ENCODE measurements at regions not wholly inside any gene's neighbourhood (a gene's known extent, or its start where the extent isn't known, plus 50 kb on each side); places are given as distances from the start of the nearest gene placed in this dataset.
"Not testable (repeated sequence)": the region's sequence is repeated elsewhere in the genome, so short reads cannot be mapped to it uniquely, and the experiment has no call there.

DNA sequence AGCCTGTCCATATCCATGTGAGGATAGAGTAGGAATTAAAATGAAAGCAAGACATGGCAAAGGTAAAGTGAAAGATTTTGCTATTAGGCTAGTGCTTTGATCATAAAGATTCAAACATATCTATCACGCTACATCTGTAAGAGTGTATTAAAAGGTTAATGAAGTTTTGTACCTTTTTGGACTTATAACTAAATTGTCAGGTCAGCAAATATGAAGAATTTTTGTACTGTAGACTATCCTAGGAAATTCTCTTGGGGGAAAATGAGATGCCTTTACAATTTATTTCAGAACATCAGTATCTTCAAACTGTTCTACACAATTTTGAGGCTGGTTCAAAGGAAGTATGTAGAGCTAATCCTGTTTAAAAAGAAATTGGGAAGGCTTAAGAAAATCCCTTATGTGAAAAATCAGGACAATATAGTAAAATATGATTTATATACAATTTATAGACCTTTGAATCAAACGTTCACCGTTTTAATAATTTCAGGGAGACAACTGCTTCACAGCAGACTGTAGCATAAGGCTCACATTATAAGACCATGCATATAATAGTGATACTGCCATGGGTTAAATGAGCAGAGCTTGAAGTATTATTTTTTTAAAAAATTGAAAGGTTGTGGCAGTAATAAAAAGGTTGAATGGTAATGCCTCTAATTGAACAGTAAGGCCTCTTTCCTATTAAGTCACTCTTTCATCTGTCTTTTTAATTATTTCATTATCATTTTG lies 639.5 kb upstream of the ARRDC3 start:
- TF ChIP-seq, protein P1, sequence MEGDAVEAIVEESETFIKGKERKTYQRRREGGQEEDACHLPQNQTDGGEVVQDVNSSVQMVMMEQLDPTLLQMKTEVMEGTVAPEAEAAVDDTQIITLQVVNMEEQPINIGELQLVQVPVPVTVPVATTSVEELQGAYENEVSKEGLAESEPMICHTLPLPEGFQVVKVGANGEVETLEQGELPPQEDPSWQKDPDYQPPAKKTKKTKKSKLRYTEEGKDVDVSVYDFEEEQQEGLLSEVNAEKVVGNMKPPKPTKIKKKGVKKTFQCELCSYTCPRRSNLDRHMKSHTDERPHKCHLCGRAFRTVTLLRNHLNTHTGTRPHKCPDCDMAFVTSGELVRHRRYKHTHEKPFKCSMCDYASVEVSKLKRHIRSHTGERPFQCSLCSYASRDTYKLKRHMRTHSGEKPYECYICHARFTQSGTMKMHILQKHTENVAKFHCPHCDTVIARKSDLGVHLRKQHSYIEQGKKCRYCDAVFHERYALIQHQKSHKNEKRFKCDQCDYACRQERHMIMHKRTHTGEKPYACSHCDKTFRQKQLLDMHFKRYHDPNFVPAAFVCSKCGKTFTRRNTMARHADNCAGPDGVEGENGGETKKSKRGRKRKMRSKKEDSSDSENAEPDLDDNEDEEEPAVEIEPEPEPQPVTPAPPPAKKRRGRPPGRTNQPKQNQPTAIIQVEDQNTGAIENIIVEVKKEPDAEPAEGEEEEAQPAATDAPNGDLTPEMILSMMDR (IDR thresholded peaks at IDR 0.05 in 4 of 5, conservative IDR thresholded peaks at IDR 0.05 in 1 of 5): no peak
- no peak for TF ChIP-seq POLR2A (IDR thresholded peaks at IDR 0.05)
- no peaks in the 10 kb centered on the region for H3K27me3 ChIP-seq
- intact Hi-C loops (cut with DNase I; ENCODE audit: low total_unique reads) (no loop called here), in situ Hi-C loops (cut with MboI; ENCODE audit: low sequenced_read_pairs in 4 of 4) (no loop called here)
- no peak for ATAC-seq
- no peaks in the 10 kb centered on the region for H3K4me1 ChIP-seq
- no peak overlapping the region for H3K27ac ChIP-seq
- no peak for DNase-seq
- no peak overlapping the region for H3K4me3 ChIP-seq
- no peaks in the 10 kb centered on the region for H3K36me3 ChIP-seq
- H3K9me3 ChIP-seq: no peaks in the 10 kb centered on the region

DNA sequence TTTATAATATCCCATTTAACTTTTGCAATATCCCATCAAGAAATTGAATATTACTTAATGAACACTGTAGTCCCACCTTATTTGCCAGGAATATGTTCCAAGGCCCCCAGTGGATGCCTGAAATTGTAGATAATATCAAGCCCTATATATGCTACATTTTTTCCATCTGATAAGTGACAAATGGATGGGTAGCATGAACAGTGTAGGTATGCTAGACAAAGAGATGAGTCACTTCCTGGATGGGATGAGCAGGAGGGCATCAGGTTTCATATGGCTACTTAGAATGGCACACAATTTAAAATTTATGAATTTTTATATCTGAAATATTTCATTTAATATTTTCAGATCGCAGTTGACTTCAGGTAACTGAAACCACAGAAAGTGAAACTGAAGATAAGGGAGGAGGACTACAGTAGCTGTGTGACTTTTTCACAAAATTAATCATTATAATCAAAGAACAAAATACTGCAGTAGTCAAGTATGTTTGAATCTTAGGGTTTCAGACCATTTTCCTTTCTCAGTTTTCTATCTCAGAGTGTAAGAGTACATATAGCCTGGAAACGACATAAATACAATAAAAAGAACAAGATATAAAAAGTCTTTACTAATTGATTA lies 636.4 kb upstream of the ARRDC3 start:
- TF ChIP-seq, protein P1 (IDR thresholded peaks at IDR 0.05 in 4 of 5, conservative IDR thresholded peaks at IDR 0.05 in 1 of 5): no peak
- TF ChIP-seq POLR2A (IDR thresholded peaks at IDR 0.05): no peak
- in situ Hi-C loops (cut with MboI; ENCODE audit: low sequenced_read_pairs in 4 of 4): no loop called here
- H3K9me3 ChIP-seq: no peaks in the 10 kb centered on the region

DNA sequence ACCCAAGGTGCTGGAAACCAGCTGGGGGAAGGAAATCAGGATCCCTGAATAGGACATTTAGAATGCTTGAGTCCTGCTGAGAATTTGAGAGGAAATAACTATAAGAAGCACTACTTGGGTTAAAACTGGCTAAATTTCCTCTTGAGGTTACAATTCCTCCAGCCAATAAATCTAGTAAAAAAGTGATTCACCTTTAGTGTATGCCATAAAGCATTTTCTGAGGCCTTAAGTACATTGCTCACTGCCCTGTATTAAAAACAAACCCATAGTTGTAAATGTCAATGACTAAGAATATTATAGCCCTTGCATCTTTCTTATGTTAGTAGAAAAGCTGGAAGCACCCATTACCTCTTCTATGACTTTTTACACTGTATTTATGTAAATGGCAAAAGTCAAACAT lies 634.7 kb upstream of the ARRDC3 start:
- no peak for ATAC-seq

More for the DNA sequence above, 636.4 kb upstream of the ARRDC3 start:
- Histone ChIP-seq H3K4me3 (no peak overlapping the region), H3K27ac (no peak overlapping the region), H3K27me3 (no peaks in the 10 kb centered on the region), H3K36me3 (no peaks in the 10 kb centered on the region), H3K4me1 (no peaks in the 10 kb centered on the region)
- intact Hi-C loops (cut with DNase I; ENCODE audit: low total_unique reads): no loop called here
- DNase-seq: no peak
- ATAC-seq: no peak

DNA sequence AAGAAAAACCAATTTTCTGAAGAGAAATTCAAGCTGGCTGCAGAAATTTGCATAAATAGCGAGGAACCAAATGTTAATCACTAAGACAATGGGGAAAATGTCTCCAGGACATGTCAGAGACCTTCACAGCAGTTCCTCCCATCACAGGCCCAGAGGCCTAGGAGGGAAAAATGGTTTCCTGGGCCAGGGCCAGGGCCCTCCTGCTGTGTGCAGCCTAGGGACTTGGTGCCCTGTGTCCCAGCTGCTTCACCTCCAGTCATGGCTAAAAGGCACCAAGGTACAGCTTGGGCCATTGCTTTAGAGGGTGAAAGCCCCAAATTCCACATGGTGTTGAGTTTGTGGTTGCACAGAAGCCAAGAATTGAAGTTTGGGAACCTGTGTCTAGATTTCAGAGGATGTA lies 628.7 kb upstream of the ARRDC3 start:
- ATAC-seq; in situ Hi-C loops (cut with MboI; ENCODE audit: low sequenced_read_pairs in 4 of 4); H3K4me3 ChIP-seq; H3K9me3 ChIP-seq; H3K4me1 ChIP-seq; DNase-seq; H3K27me3 ChIP-seq; intact Hi-C loops (cut with DNase I; ENCODE audit: low total_unique reads); H3K36me3 ChIP-seq; H3K27ac ChIP-seq: not testable (repeated sequence)

More for the DNA sequence above, 634.7 kb upstream of the ARRDC3 start:
- intact Hi-C loops (cut with DNase I; ENCODE audit: low total_unique reads): no loop called here
- H3K4me1 ChIP-seq: no peaks in the 10 kb centered on the region
- no peaks in the 10 kb centered on the region for H3K9me3 ChIP-seq
- no peaks in the 10 kb centered on the region for H3K36me3 ChIP-seq
- TF ChIP-seq, protein P1 (IDR thresholded peaks at IDR 0.05 in 4 of 5, conservative IDR thresholded peaks at IDR 0.05 in 1 of 5): no peak
- no peak for TF ChIP-seq POLR2A (IDR thresholded peaks at IDR 0.05)
- H3K27ac ChIP-seq: no peak overlapping the region
- in situ Hi-C loops (cut with MboI; ENCODE audit: low sequenced_read_pairs in 4 of 4): no loop called here
- H3K27me3 ChIP-seq: no peaks in the 10 kb centered on the region
- no peak for DNase-seq
- H3K4me3 ChIP-seq: no peak overlapping the region

DNA sequence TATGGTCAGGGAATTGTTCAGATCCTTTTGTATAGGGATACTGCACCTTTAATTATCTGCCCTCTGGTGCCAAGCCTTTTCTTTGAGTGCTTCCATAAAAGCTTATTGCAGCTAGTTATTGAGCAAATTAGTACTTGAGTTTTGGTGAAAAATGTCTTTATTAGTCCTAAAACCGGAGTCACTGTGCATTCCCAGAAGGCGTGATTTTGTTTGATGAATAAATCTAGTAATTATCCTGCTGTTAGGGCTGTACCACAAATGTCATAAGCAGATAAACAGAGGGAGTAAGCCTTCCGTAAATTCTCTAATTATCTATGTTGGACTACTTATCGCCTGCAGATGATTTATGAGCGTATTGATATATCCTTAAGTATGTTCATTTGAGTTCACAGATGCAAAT lies 620.7 kb upstream of the ARRDC3 start:
- Histone ChIP-seq H3K27me3 (no peaks in the 10 kb centered on the region), H3K4me1 (no peaks in the 10 kb centered on the region), H3K4me3 (no peak overlapping the region), H3K9me3 (no peaks in the 10 kb centered on the region), H3K27ac (no peak overlapping the region), H3K36me3 (no peaks in the 10 kb centered on the region)
- in situ Hi-C loops (cut with MboI; ENCODE audit: low sequenced_read_pairs in 4 of 4): no loop called here
- TF ChIP-seq, protein P1 (IDR thresholded peaks at IDR 0.05 in 4 of 5, conservative IDR thresholded peaks at IDR 0.05 in 1 of 5): no peak
- TF ChIP-seq POLR2A (IDR thresholded peaks at IDR 0.05): no peak
- no peak for ATAC-seq
- no peak for DNase-seq
- intact Hi-C loops (cut with DNase I; ENCODE audit: low total_unique reads): no loop called here
